IMR-90 (cell line): ENCODE measurements at regions not wholly inside any gene's neighbourhood (a gene's known extent, or its start where the extent isn't known, plus 50 kb on each side); places are given as distances from the start of the nearest gene placed in this dataset.

Source experiments
- ATAC-seq: fragments of 200-7000 bp; cut with Tn5 transposase; 2 replicates; pipeline ENCODE4 v1.9.1; 2020; ENCODE audit warnings: low read depth, mild to moderate bottlenecking, moderate library complexity
- BruUV-seq: library from RNA; stranded (reverse); fragments of 400-500 nt; replicated peaks from 2 replicates; lab custom pipeline; 2021; lab: Mats Ljungman, UMichigan
- CTCF ChIA-PET: fragments of 300-600 bp; formaldehyde crosslinking; extraction: SDS; loops from one replicate; lab custom pipeline; 2021; ENCODE audit warnings: antibody characterized with exemption; lab: Yijun Ruan, JAX
- POLR2A ChIA-PET: fragments of 300-600 bp; sonication (Branson Sonifier 250); formaldehyde crosslinking; loops from one replicate; lab custom pipeline; 2022; ENCODE audit warnings: antibody characterized with exemption; ENCODE audit not compliant: unreplicated experiment; lab: Charles Lee
- DNase-seq: peaks from one replicate; pipeline ENCODE4 v3.0.0; 2013
- H2AFZ ChIP-seq: replicated peaks from 2 replicates; pipeline ENCODE3; 2013; ENCODE audit warnings: low read length, mild to moderate bottlenecking; ENCODE audit not compliant: poor library complexity
- H2AK5ac ChIP-seq: 2 replicates; pipeline ENCODE4 v1.6.1; 2013; ENCODE audit warnings: low read depth, low read length, inconsistent platforms
- H2AK9ac ChIP-seq: replicated peaks from 2 replicates; pipeline ENCODE3; 2013; ENCODE audit warnings: mild to moderate bottlenecking, low read depth, low read length, moderate library complexity; ENCODE audit not compliant: poor library complexity
- H2BK120ac ChIP-seq: 2 replicates; pipeline ENCODE4 v1.6.1; 2013; ENCODE audit warnings: low read depth, low read length, inconsistent platforms
- H2BK15ac ChIP-seq: 3 replicates; pipeline ENCODE4 v1.6.1; 2013; ENCODE audit warnings: low read depth, low read length, inconsistent platforms
- H2BK20ac ChIP-seq: 2 replicates; pipeline ENCODE4 v1.6.1; 2013; ENCODE audit warnings: low read depth, mild to moderate bottlenecking, inconsistent platforms, low read length, moderate library complexity
- H2BK5ac ChIP-seq: 2 replicates; pipeline ENCODE4 v1.6.1; 2013; ENCODE audit warnings: mild to moderate bottlenecking, low read depth, low read length, inconsistent platforms; ENCODE audit not compliant: poor library complexity, severe bottlenecking
- H3K14ac ChIP-seq: replicated peaks from 2 replicates; pipeline ENCODE4 v1.6.1; 2013; ENCODE audit warnings: low read depth, low read length, inconsistent platforms
- H3K18ac ChIP-seq: 2 replicates; pipeline ENCODE4 v1.6.1; 2013; ENCODE audit warnings: low read depth, low read length, control low read depth
- H3K23ac ChIP-seq: 2 replicates; pipeline ENCODE4 v1.6.1; 2013; ENCODE audit warnings: low read depth, low read length, inconsistent platforms
- H3K27ac ChIP-seq: 2 replicates; pipeline ENCODE4 v1.5.1; 2013; ENCODE audit warnings: mild to moderate bottlenecking, control low read depth, low read length; ENCODE audit not compliant: insufficient read depth
- H3K27me3 ChIP-seq: 2 replicates; pipeline ENCODE4 v1.6.1; 2013; ENCODE audit warnings: low read length; ENCODE audit not compliant: control insufficient read depth, insufficient read depth
- H3K36me3 ChIP-seq: 2 replicates; pipeline ENCODE4 v1.6.1; 2013; ENCODE audit warnings: low read length, mixed read lengths; ENCODE audit not compliant: control insufficient read depth, insufficient read depth
- H3K4ac ChIP-seq: 2 replicates; pipeline ENCODE4 v1.6.1; 2013; ENCODE audit warnings: low read depth, low read length, inconsistent platforms
- H3K4me1 ChIP-seq: 2 replicates; pipeline ENCODE4 v1.6.1; 2013; ENCODE audit warnings: low read length, mixed read lengths; ENCODE audit not compliant: control insufficient read depth, insufficient read depth
- H3K4me2 ChIP-seq: 2 replicates; pipeline ENCODE4 v1.6.1; 2013; ENCODE audit warnings: low read depth, mild to moderate bottlenecking, control low read depth, low read length, moderate library complexity
- H3K4me3 ChIP-seq: 2 replicates; pipeline ENCODE4 v1.5.1; 2013; ENCODE audit warnings: low read depth, mild to moderate bottlenecking, control low read depth, low read length, moderate library complexity; ENCODE audit not compliant: insufficient read depth
- H3K56ac ChIP-seq: 2 replicates; pipeline ENCODE4 v1.6.1; 2013; ENCODE audit warnings: low read length, inconsistent platforms; ENCODE audit not compliant: insufficient read depth; ENCODE audit errors: extremely low read depth
- H3K79me1 ChIP-seq, 2 experiments: 2 replicates each; pipeline ENCODE4 v1.6.1; 2013; ENCODE audit warnings: low read length in 2 of 2, inconsistent platforms in 1 of 2, low read depth in 1 of 2
- H3K9ac ChIP-seq: 2 replicates; pipeline ENCODE4 v1.6.1; 2013; ENCODE audit warnings: low read depth, low read length, control low read depth
- H3K9me1 ChIP-seq: 2 replicates; pipeline ENCODE4 v1.6.1; 2013; ENCODE audit warnings: low read length, inconsistent platforms; ENCODE audit not compliant: insufficient read depth
- H3K9me3 ChIP-seq: 2 replicates; pipeline ENCODE4 v1.6.1; 2013; ENCODE audit warnings: low read length; ENCODE audit not compliant: control insufficient read depth, insufficient read depth
- H4K20me1 ChIP-seq: 2 replicates; pipeline ENCODE4 v1.6.1; 2013; ENCODE audit warnings: low read length, inconsistent platforms; ENCODE audit not compliant: insufficient read depth
- H4K5ac ChIP-seq: 2 replicates; pipeline ENCODE4 v1.6.1; 2013; ENCODE audit warnings: mild to moderate bottlenecking, low read depth, low read length, control low read depth
- H4K8ac ChIP-seq, 2 experiments: 2 replicates each; pipeline ENCODE4 v1.6.1; 2013; ENCODE audit warnings: low read depth in 2 of 2, low read length in 2 of 2, control low read depth in 1 of 2, inconsistent platforms in 1 of 2
- H4K91ac ChIP-seq: 2 replicates; pipeline ENCODE4 v1.6.1; 2013; ENCODE audit warnings: low read depth, low read length, inconsistent platforms; ENCODE audit not compliant: insufficient read depth
- BHLHE40 ChIP-seq: fragments of 150-350 bp; IDR thresholded peaks from 2 replicates; pipeline ENCODE4 v1.6.1; 2016; ENCODE audit warnings: mild to moderate bottlenecking, low read depth, low read length
- CEBPB ChIP-seq: IDR thresholded peaks from 2 replicates; pipeline ENCODE4 v1.6.1; 2012; ENCODE audit warnings: low read depth, low read length, improper control_type of control experiment
- CHD1 ChIP-seq: IDR thresholded peaks from 2 replicates; pipeline ENCODE4 v1.6.1; 2012; ENCODE audit warnings: low read depth, low read length, improper control_type of control experiment
- FOS ChIP-seq: fragments of 150-350 bp; IDR thresholded peaks from 2 replicates; pipeline ENCODE4 v1.6.1; 2016; ENCODE audit warnings: low read depth, low read length
- MAFK ChIP-seq: IDR thresholded peaks from 2 replicates; pipeline ENCODE4 v1.6.1; 2012; ENCODE audit warnings: low read depth, low read length, improper control_type of control experiment
- MAZ ChIP-seq: IDR thresholded peaks from 2 replicates; pipeline ENCODE4 v1.6.1; 2012; ENCODE audit warnings: low read depth, mild to moderate bottlenecking, low read length, improper control_type of control experiment, moderate library complexity, borderline replicate concordance
- MXI1 ChIP-seq: IDR thresholded peaks from 2 replicates; pipeline ENCODE4 v1.6.1; 2012; ENCODE audit warnings: low read depth, mild to moderate bottlenecking, low read length, moderate library complexity, borderline replicate concordance
- NFE2L2 ChIP-seq: fragments of 150-350 bp; IDR thresholded peaks from 2 replicates; pipeline ENCODE4 v1.6.1; 2016; ENCODE audit warnings: low read depth, mild to moderate bottlenecking, low read length
- POLR2A ChIP-seq: IDR thresholded peaks from 2 replicates; pipeline ENCODE4 v1.6.1; 2012; ENCODE audit warnings: mild to moderate bottlenecking, low read depth, low read length
- RAD21 ChIP-seq: IDR thresholded peaks from 2 replicates; pipeline ENCODE4 v1.6.1; 2012; ENCODE audit warnings: low read length, improper control_type of control experiment
- RCOR1 ChIP-seq: IDR thresholded peaks from 2 replicates; pipeline ENCODE4 v1.6.1; 2012; ENCODE audit warnings: mild to moderate bottlenecking, low read length, improper control_type of control experiment; ENCODE audit not compliant: insufficient replicate concordance
- RFX5 ChIP-seq: IDR thresholded peaks from 2 replicates; pipeline ENCODE4 v1.8.0; 2012; ENCODE audit warnings: low read depth, mild to moderate bottlenecking, low read length, moderate library complexity
- SMC3 ChIP-seq: fragments of 150-350 bp; IDR thresholded peaks from 2 replicates; pipeline ENCODE4 v1.6.1; 2016; ENCODE audit warnings: low read depth, mild to moderate bottlenecking, antibody characterized with exemption, low read length, moderate library complexity
- dilution Hi-C: fragments of 300-500 bp; cut with HindIII; formaldehyde crosslinking; loops from one replicate; pipeline ENCODE4 v1.14.3; 2018; ENCODE audit warnings: low sequenced_read_pairs; ENCODE audit not compliant: unreplicated experiment
- in situ Hi-C: fragments of 300-500 bp; cut with MboI; formaldehyde crosslinking; loops from 3 replicates; pipeline ENCODE4 v1.14.3; 2019; ENCODE audit warnings: low sequenced_read_pairs, inconsistent platforms, mixed read lengths
- intact Hi-C: fragments of 100-400 bp; cut with micrococcal nuclease; formaldehyde crosslinking; loops from 2 replicates; pipeline ENCODE4 v1.10.0; 2022
- TF ChIP-seq, protein P1 (sequence below): fragments of 150-350 bp; IDR thresholded peaks from 2 replicates; pipeline ENCODE4 v1.6.1; 2016; ENCODE audit warnings: low read depth, mild to moderate bottlenecking, low read length, moderate library complexity, borderline replicate concordance
- TF ChIP-seq, protein P2 (sequence below): fragments of 150-350 bp; IDR thresholded peaks from 2 replicates; pipeline ENCODE4 v1.6.1; 2017; ENCODE audit warnings: mild to moderate bottlenecking, antibody characterized with exemption, low read length, low read depth
- TF ChIP-seq, protein P3 (sequence below): conservative IDR thresholded peaks from 2 replicates; pipeline ENCODE4 v1.5.1; 2012; ENCODE audit warnings: mild to moderate bottlenecking, low read depth, low read length, improper control_type of control experiment

DNA sequence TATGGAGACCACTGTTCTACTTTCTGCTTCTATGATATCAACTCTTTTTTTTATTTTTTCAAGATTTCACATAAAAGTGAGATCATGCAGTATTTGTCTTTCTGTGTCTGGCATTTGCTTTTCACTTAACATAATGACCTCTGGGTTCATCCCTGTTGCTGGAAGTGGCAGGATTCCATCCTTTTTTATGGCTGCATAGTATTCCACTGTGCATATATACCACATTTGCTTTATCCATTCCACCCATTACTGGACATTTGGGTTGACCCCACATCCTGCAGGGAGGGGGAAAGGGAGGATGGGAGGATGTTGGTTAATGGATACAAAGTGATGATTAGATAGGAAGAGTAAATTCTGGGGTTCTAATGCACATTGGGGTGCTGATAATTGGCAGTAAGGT is 80.3 kb upstream of the NPTX2 start:
- no TSS peak for BruUV-seq

More for the DNA sequence above, 80.3 kb upstream of the NPTX2 start:
- Histone ChIP-seq H2BK5ac (no peak overlapping the region), H2AK5ac (no peak overlapping the region), H4K8ac (no peak overlapping the region), H3K4me2 (no peak overlapping the region), H3K79me1 (no peaks in the 10 kb centered on the region), H3K4me3 (no peak overlapping the region), H3K14ac (no peak overlapping the region), H2BK15ac (no peak overlapping the region), H3K4ac (no peak overlapping the region), H3K27ac (no peak overlapping the region), H4K5ac (no peak overlapping the region), H3K9me1 (no peaks in the 10 kb centered on the region), H2AFZ (no peak overlapping the region), H4K20me1 (no peaks in the 10 kb centered on the region), H3K18ac (no peak overlapping the region), H3K9ac (no peak overlapping the region), H3K56ac (no peak overlapping the region), H2BK120ac (no peak overlapping the region), H2BK20ac (no peak overlapping the region), H2AK9ac (no peak overlapping the region), H3K27me3 (no peaks in the 10 kb centered on the region), H3K4me1 (no peaks in the 10 kb centered on the region), H3K36me3 (no peaks in the 10 kb centered on the region), H3K9me3 (peaks cover 28% of the 10 kb centered on the region), H4K91ac (no peak overlapping the region), H3K23ac (no peak overlapping the region)
- ChIA-PET POLR2A (no interaction called here), CTCF (no interaction called here)
- intact Hi-C loops (no loop called here), in situ Hi-C loops (no loop called here), dilution Hi-C loops (no loop called here)
- ATAC-seq = no peak
- no peak for DNase-seq
- TF ChIP-seq, protein P1, sequence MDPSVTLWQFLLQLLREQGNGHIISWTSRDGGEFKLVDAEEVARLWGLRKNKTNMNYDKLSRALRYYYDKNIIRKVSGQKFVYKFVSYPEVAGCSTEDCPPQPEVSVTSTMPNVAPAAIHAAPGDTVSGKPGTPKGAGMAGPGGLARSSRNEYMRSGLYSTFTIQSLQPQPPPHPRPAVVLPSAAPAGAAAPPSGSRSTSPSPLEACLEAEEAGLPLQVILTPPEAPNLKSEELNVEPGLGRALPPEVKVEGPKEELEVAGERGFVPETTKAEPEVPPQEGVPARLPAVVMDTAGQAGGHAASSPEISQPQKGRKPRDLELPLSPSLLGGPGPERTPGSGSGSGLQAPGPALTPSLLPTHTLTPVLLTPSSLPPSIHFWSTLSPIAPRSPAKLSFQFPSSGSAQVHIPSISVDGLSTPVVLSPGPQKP = no peak
- TF ChIP-seq RFX5 (no peak), MXI1 (no peak), FOS (no peak), POLR2A (no peak), MAZ (no peak), CHD1 (no peak), NFE2L2 (no peak), BHLHE40 (no peak), MAFK (no peak), CEBPB (no peak), RAD21 (no peak), SMC3 (no peak), RCOR1 (no peak)
- TF ChIP-seq, protein P2, sequence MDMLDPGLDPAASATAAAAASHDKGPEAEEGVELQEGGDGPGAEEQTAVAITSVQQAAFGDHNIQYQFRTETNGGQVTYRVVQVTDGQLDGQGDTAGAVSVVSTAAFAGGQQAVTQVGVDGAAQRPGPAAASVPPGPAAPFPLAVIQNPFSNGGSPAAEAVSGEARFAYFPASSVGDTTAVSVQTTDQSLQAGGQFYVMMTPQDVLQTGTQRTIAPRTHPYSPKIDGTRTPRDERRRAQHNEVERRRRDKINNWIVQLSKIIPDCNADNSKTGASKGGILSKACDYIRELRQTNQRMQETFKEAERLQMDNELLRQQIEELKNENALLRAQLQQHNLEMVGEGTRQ = no peak
- TF ChIP-seq, protein P3, sequence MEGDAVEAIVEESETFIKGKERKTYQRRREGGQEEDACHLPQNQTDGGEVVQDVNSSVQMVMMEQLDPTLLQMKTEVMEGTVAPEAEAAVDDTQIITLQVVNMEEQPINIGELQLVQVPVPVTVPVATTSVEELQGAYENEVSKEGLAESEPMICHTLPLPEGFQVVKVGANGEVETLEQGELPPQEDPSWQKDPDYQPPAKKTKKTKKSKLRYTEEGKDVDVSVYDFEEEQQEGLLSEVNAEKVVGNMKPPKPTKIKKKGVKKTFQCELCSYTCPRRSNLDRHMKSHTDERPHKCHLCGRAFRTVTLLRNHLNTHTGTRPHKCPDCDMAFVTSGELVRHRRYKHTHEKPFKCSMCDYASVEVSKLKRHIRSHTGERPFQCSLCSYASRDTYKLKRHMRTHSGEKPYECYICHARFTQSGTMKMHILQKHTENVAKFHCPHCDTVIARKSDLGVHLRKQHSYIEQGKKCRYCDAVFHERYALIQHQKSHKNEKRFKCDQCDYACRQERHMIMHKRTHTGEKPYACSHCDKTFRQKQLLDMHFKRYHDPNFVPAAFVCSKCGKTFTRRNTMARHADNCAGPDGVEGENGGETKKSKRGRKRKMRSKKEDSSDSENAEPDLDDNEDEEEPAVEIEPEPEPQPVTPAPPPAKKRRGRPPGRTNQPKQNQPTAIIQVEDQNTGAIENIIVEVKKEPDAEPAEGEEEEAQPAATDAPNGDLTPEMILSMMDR = no peak
